ENCODE measurements at regions not wholly inside any gene's neighbourhood (a gene's known extent, or its start where the extent isn't known, plus 50 kb on each side); places are given as distances from the start of the nearest gene placed in this dataset.

DNA sequence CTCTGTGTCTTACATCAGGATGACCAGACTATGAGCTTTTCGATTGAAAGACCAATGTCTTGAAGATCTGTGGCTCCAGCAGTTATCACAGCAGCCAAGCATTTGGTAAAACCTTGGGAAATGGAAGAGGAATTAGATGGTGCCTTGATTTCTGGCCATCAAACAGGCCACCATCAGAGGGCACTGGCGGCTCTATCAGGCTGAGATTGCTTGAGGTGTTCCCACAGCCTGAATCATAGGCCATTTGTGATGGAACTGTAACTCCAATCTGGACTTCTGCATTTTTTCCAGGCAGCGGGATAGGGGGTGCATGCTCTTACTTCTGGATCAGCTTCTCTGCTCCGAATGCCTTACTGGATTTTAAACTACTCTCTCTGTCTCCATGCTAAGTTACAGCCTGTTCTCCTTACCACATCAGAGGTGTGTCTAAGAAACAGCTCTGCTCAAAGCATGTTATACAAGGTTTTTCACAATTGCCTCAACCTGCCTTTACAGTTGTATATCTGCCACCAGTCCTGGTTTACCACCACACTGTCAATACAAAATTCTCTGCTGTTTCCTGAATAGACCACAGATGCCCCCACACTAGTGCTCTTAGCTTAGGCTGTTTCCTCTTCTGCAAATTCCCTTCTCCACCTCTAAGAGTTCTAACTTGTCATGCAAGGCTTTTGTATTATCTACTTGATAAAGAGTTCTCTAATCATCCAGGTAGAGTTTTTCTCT lies 180.9 kb downstream of the PTGER3 start:
- TF ChIP-seq POLR2AphosphoS5 (IDR thresholded peaks at IDR 0.05; ENCODE audit: low read depth, low read length) (no peak), TAF1 (IDR thresholded peaks at IDR 0.05; ENCODE audit: low read depth, low read length) (no peak), POLR2A (IDR thresholded peaks at IDR 0.05; ENCODE audit: low read depth, low read length) (no peak), SPI1 (IDR thresholded peaks at IDR 0.05; ENCODE audit: low read depth, low read length) (no peak)

All from GM12891 (cell line).